ENCODE measurements at regions not wholly inside any gene's neighbourhood (a gene's known extent, or its start where the extent isn't known, plus 50 kb on each side); places are given as distances from the start of the nearest gene placed in this dataset.

GRCh38 chr1:57963581-57963980, 539.7 kb upstream of the DAB1 start:
- TF ChIP-seq CTCF (conservative IDR thresholded peaks at IDR 0.05 in 1 of 2, IDR thresholded peaks at IDR 0.05 in 1 of 2; ENCODE audit: extremely low read depth in 1 of 2, insufficient read depth in 1 of 2, low read depth in 1 of 2, low read length in 2 of 2) (no peak), EZH2 (IDR thresholded peaks at IDR 0.05; ENCODE audit: borderline replicate concordance, low read length) (no peak)

Measured in mammary epithelial cell (primary cell).